Anterior cingulate cortex (tissue), 58 donors: ENCODE measurements at regions not wholly inside any gene's neighbourhood (a gene's known extent, or its start where the extent isn't known, plus 50 kb on each side); places are given as distances from the start of the nearest gene placed in this dataset.
"Not testable (repeated sequence)": the region's sequence is repeated elsewhere in the genome, so short reads cannot be mapped to it uniquely, and the experiment has no call there.

Experiments used
- DNase-seq, 58 donors: peaks; one replicate each; lab custom pipeline; 2025; lab: John Stamatoyannopoulos, UW

- DNase-seq, result peak in 1 of 58 donors; percentile 2
Observed at GRCh38 chr21:20004367-20004766, 993.8 kb upstream of the NCAM2 start.

- no peak for DNase-seq
Observed at GRCh38 chr21:20010691-20011200, 987.5 kb upstream of the NCAM2 start.

GRCh38 chr21:20013851-20014250, 984.4 kb upstream of the NCAM2 start:
- no peak for DNase-seq

GRCh38 chr21:20016435-20017005, 981.7 kb upstream of the NCAM2 start:
- no peak for DNase-seq

GRCh38 chr21:20020026-20020425, 978.2 kb upstream of the NCAM2 start:
- DNase-seq, result no peak

GRCh38 chr21:20023193-20023592, 975.0 kb upstream of the NCAM2 start:
- no peak for DNase-seq

- no peak for DNase-seq
Observed at GRCh38 chr21:20024741-20025140, 973.5 kb upstream of the NCAM2 start.

GRCh38 chr21:20026543-20026942, 971.7 kb upstream of the NCAM2 start:
- no peak for DNase-seq

GRCh38 chr21:20030390-20030789, 967.8 kb upstream of the NCAM2 start:
- DNase-seq, result no peak

- DNase-seq, result no peak
Observed at GRCh38 chr21:20031807-20032206, 966.4 kb upstream of the NCAM2 start.

- no peak for DNase-seq
Observed at GRCh38 chr21:20040768-20041167, 957.4 kb upstream of the NCAM2 start.

- DNase-seq, result no peak
Observed at GRCh38 chr21:20045197-20045596, 953.0 kb upstream of the NCAM2 start.

GRCh38 chr21:20048130-20048837, 949.9 kb upstream of the NCAM2 start:
- not testable (repeated sequence) for DNase-seq

- no peak for DNase-seq
Observed at GRCh38 chr21:20083336-20083735, 914.9 kb upstream of the NCAM2 start.

- DNase-seq, result no peak
Observed at GRCh38 chr21:20083925-20084324, 914.3 kb upstream of the NCAM2 start.

- DNase-seq, result no peak
Observed at GRCh38 chr21:20086508-20086907, 911.7 kb upstream of the NCAM2 start.

- DNase-seq, result no peak
Observed at GRCh38 chr21:20106368-20106767, 891.8 kb upstream of the NCAM2 start.

- DNase-seq, result no peak
Observed at GRCh38 chr21:20108016-20108415, 890.2 kb upstream of the NCAM2 start.

- DNase-seq, result no peak
Observed at GRCh38 chr21:20108976-20109540, 889.2 kb upstream of the NCAM2 start.

GRCh38 chr21:20110368-20110767, 887.8 kb upstream of the NCAM2 start:
- DNase-seq, result no peak

- no peak for DNase-seq
Observed at GRCh38 chr21:20151741-20152140, 846.5 kb upstream of the NCAM2 start.

- no peak for DNase-seq
Observed at GRCh38 chr21:20163167-20163566, 835.0 kb upstream of the NCAM2 start.
